ENCODE measurements at regions not wholly inside any gene's neighbourhood (a gene's known extent, or its start where the extent isn't known, plus 50 kb on each side); places are given as distances from the start of the nearest gene placed in this dataset.
"Not testable (repeated sequence)": the region's sequence is repeated elsewhere in the genome, so short reads cannot be mapped to it uniquely, and the experiment has no call there.

DNA sequence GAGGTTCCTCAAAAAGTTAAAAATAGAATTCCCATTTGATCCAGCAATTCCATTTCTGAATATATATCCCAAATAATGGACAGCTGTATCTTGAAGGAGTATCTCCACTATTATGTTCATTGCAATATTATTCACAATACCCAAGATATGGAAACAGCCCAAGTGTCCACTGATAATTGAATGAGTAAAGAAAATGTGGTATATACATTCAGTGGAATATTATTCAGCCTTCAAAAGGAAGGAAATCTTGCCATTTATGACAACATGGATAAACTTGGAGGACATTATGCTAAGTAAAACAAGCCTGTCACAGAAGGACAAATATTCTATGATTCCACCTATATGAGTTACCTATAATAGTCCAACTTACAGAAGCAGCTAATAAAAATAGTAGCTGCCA lies 979.0 kb downstream of the SLC6A15 start:
- H3K9ac ChIP-seq: no peak overlapping the region
- no peak overlapping the region for H3K4me2 ChIP-seq
- H2AFZ ChIP-seq (replicated peaks): no peak overlapping the region
- Mint-ChIP-seq H3K36me3 (no peaks in the 10 kb centered on the region), H3K4me1 (no peaks in the 10 kb centered on the region), H3K9me3 (no peaks in the 10 kb centered on the region), H3K27me3 (ENCODE audit: insufficient read depth, low read depth) (no peaks in the 10 kb centered on the region), H3K4me3 (no peak overlapping the region), H3K27ac (no peak overlapping the region)
- no peaks in the 10 kb centered on the region for H3F3A ChIP-seq (ENCODE audit: low read depth)
- no peak for DNase-seq (ENCODE audit: low spot score)
- TF ChIP-seq EZH2phosphoT487 (IDR thresholded peaks at IDR 0.05): no peak
- TF ChIP-seq, protein P1, sequence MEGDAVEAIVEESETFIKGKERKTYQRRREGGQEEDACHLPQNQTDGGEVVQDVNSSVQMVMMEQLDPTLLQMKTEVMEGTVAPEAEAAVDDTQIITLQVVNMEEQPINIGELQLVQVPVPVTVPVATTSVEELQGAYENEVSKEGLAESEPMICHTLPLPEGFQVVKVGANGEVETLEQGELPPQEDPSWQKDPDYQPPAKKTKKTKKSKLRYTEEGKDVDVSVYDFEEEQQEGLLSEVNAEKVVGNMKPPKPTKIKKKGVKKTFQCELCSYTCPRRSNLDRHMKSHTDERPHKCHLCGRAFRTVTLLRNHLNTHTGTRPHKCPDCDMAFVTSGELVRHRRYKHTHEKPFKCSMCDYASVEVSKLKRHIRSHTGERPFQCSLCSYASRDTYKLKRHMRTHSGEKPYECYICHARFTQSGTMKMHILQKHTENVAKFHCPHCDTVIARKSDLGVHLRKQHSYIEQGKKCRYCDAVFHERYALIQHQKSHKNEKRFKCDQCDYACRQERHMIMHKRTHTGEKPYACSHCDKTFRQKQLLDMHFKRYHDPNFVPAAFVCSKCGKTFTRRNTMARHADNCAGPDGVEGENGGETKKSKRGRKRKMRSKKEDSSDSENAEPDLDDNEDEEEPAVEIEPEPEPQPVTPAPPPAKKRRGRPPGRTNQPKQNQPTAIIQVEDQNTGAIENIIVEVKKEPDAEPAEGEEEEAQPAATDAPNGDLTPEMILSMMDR (IDR thresholded peaks at IDR 0.05): no peak
- no peak overlapping the region for H3K27ac ChIP-seq
- H3K9me3 ChIP-seq (ENCODE audit: low read depth): no peaks in the 10 kb centered on the region
- H3K36me3 ChIP-seq: no peaks in the 10 kb centered on the region
- H3K4me3 ChIP-seq: no peak overlapping the region
- no peaks in the 10 kb centered on the region for H3K27me3 ChIP-seq
- no peaks in the 10 kb centered on the region for H3K4me1 ChIP-seq
- H4K20me1 ChIP-seq (ENCODE audit: low read depth): no peaks in the 10 kb centered on the region
- H3K79me2 ChIP-seq (ENCODE audit: low read depth): no peaks in the 10 kb centered on the region

GRCh38 chr12:83932011-83932410 lies 980.6 kb downstream of the SLC6A15 start:
- Histone ChIP-seq H3K4me2 (no peak overlapping the region), H3K4me1 (no peaks in the 10 kb centered on the region), H3K9me3 (ENCODE audit: low read depth) (no peaks in the 10 kb centered on the region), H4K20me1 (ENCODE audit: low read depth) (no peaks in the 10 kb centered on the region), H3K27ac (no peak overlapping the region), H3K9ac (no peak overlapping the region), H3K79me2 (ENCODE audit: low read depth) (no peaks in the 10 kb centered on the region), H3K4me3 (no peak overlapping the region), H2AFZ (replicated peaks) (no peak overlapping the region), H3F3A (ENCODE audit: low read depth) (no peaks in the 10 kb centered on the region), H3K27me3 (no peaks in the 10 kb centered on the region), H3K36me3 (no peaks in the 10 kb centered on the region)
- Mint-ChIP-seq H3K4me3 (no peak overlapping the region), H3K27me3 (ENCODE audit: insufficient read depth, low read depth) (no peaks in the 10 kb centered on the region), H3K9me3 (no peaks in the 10 kb centered on the region), H3K36me3 (no peaks in the 10 kb centered on the region), H3K27ac (no peak overlapping the region), H3K4me1 (no peaks in the 10 kb centered on the region)
- TF ChIP-seq EZH2 (IDR thresholded peaks at IDR 0.05) (no peak), EZH2phosphoT487 (IDR thresholded peaks at IDR 0.05) (no peak)
- TF ChIP-seq, protein P1 (IDR thresholded peaks at IDR 0.05): no peak
- DNase-seq (ENCODE audit: low spot score): no peak

DNA sequence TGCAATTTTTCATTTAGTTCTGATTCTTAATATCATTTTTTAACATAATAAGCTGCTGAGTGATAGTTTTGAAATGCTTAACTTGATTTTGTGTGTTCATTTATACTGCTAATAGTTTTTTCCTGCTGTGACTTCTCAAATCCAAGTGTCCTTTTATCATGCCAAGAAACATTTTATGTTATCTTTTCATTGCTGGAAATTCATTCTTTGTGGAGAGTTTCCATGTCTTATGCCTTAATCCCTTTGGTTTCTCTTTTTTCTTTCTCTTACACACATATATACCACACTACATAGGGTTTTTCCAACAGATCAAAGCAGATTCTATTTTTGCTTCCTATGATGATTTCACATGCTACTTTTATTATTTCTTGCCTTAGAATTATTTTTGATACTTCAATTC lies 981.1 kb downstream of the SLC6A15 start:
- H2AFZ ChIP-seq (replicated peaks): no peak overlapping the region
- Mint-ChIP-seq H3K27ac (no peak overlapping the region), H3K36me3 (no peaks in the 10 kb centered on the region), H3K4me1 (no peaks in the 10 kb centered on the region), H3K9me3 (no peaks in the 10 kb centered on the region), H3K4me3 (no peak overlapping the region), H3K27me3 (ENCODE audit: insufficient read depth, low read depth) (no peaks in the 10 kb centered on the region)
- H3K79me2 ChIP-seq (ENCODE audit: low read depth): no peaks in the 10 kb centered on the region
- no peak overlapping the region for H3K9ac ChIP-seq
- H3K36me3 ChIP-seq: no peaks in the 10 kb centered on the region
- no peaks in the 10 kb centered on the region for H3K9me3 ChIP-seq (ENCODE audit: low read depth)
- no peak overlapping the region for H3K4me2 ChIP-seq
- DNase-seq (ENCODE audit: low spot score): no peak
- no peak overlapping the region for H3K27ac ChIP-seq
- no peaks in the 10 kb centered on the region for H3F3A ChIP-seq (ENCODE audit: low read depth)
- H4K20me1 ChIP-seq (ENCODE audit: low read depth): no peaks in the 10 kb centered on the region
- H3K27me3 ChIP-seq: no peaks in the 10 kb centered on the region
- H3K4me3 ChIP-seq: no peak overlapping the region
- TF ChIP-seq, protein P1 (IDR thresholded peaks at IDR 0.05): no peak
- no peaks in the 10 kb centered on the region for H3K4me1 ChIP-seq

GRCh38 chr12:83929792-83930191 lies 982.8 kb downstream of the SLC6A15 start:
- H3K27me3 Mint-ChIP-seq (ENCODE audit: insufficient read depth, low read depth); H3F3A ChIP-seq (ENCODE audit: low read depth); H3K27ac ChIP-seq; H3K4me2 ChIP-seq; H3K4me1 ChIP-seq; H3K4me3 ChIP-seq; H3K4me1 Mint-ChIP-seq; H3K4me3 Mint-ChIP-seq; H3K36me3 Mint-ChIP-seq; H3K79me2 ChIP-seq (ENCODE audit: low read depth); DNase-seq (ENCODE audit: low spot score); H3K9me3 ChIP-seq (ENCODE audit: low read depth); H3K27me3 ChIP-seq; H4K20me1 ChIP-seq (ENCODE audit: low read depth); H3K9ac ChIP-seq; H3K36me3 ChIP-seq; H3K9me3 Mint-ChIP-seq; H2AFZ ChIP-seq (replicated peaks); H3K27ac Mint-ChIP-seq: not testable (repeated sequence)

Measured in neural progenitor cell (in vitro differentiated cells).